Bone marrow (tissue), 2 donors: ENCODE measurements at regions not wholly inside any gene's neighbourhood (a gene's known extent, or its start where the extent isn't known, plus 50 kb on each side); places are given as distances from the start of the nearest gene placed in this dataset.
"Not testable (repeated sequence)": the region's sequence is repeated elsewhere in the genome, so short reads cannot be mapped to it uniquely, and the experiment has no call there.

Experiments used
- DNase-seq, 2 donors: peaks; one replicate each; lab custom pipeline; 2025; lab: John Stamatoyannopoulos, UW

DNA sequence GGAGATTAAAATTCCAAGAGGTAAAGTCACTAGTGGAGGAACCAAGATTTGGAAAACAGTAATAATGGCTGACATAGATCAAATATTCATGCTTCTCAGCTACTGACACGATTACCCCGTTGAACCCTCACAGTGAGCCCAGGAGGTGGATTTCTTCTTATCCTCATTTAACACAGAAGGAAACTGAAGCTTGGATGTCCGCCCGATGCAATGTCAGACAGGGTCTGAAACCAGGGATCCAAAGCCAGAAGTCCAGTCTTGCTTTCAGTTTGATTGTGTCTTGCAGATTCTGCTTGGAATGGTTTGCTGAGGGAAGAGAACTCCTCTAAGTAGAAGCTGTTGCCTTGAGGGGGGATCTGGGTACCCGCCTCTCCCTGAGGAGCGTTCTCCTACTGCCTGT is 404.7 kb downstream of the KCNRG start:
- DNase-seq: no peak

GRCh38 chr13:50420718-50421472 is 405.7 kb downstream of the KCNRG start:
- no peak for DNase-seq

- DNase-seq: no peak
Measured at GRCh38 chr13:50421473-50422130, 406.4 kb downstream of the KCNRG start.

DNA sequence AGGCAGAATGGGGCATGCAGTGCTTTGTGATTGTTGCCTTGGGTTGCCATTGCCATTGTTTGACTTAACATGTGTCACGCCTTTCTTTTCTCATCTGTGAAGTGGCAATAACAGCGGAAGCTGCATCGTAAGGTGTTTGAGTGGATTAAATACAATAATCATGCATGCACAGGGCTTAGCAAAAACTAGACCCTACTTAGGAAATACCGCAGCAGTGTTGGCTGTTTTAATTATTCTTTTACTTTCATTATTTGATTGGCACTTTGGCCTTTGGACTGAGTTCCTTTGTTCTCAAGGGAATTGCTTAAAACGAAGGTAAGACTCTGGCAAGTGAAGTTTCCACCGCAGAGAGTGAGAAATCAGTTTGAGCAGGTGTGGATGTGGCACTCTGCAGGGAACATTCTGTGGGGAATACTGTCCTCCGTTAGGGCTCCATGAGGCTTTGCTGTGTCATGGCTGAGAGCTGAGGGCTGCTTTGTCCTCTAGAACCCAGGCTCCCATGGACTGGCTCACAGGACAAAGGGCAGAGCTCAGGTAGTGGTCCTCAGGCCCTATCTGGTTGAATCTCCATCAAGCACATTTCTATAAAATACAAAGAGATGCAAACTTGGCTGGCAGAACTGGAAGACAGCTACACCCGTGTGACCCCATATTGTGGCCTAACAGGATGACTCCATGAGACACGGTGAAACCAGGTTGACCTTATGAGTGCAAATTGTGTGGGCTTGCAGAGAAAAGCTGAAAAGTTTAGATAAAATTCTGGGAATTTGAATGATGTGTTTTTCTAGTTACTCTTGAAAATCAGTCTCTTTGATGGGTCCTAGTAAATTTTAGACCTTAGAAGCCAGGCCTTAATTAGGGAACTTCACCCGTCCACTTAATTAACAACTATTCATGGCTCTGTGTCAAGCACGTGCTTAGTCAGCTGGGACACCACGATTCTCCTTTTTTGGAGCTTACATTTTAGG is 407.2 kb downstream of the KCNRG start:
- no peak for DNase-seq

- DNase-seq: no peak
Measured at GRCh38 chr13:50424993-50425392, 409.7 kb downstream of the KCNRG start.

GRCh38 chr13:50425772-50426171 is 410.5 kb downstream of the KCNRG start:
- peak in 1 of 2 donors; percentile 19 for DNase-seq

GRCh38 chr13:50426927-50427326 is 411.7 kb downstream of the KCNRG start:
- no peak for DNase-seq

DNA sequence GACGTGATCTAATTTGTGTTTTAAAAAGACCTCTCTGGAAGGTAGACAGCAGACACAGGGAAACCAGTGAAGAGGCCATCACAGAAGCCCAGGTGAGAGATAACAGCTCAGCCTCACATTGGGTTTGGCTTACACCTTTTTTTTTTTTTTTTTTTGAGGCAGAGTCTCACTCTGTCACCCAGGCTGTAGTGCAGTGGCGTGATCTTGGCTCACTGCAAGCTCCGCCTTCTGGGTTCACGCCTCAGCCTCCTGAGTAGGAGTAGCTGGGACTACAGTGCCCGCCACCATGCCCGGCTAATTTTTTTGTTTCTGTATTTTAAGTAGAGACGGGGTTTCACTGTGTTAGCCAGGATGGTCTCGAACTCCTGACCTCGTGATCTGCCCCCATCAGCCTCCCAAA is 412.3 kb downstream of the KCNRG start:
- DNase-seq: not testable (repeated sequence)

DNA sequence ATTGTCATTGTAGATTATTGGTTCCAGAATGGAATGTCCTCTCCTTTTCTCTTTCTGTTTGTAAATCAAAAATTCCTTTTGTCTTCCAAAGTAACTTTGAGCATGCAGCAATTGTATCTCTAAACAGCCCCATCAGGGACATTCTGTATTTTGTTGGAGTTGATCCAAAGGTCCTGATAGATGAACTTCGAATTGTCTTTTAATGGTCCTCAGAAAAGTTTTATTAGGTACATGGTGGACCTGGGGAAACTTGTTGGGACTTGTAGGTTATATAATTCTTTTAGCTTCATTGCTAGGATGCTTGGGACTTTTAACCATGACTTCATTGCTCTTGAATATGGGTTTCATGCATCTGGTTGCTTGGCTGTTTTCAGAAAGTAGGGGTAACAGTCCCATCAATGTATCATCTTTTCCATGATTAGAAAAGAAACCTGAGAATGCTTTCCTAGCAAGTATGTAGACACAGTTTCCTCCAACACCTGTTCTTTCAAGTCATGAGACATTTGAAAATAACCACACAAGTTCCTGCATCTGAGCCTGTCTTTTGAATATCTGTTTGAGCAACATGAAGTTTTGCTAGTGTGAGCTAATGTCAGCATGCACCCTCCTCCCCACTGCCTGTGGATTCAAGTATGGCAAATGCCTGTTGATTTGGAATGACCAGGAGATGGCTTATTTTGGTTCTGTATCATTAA is 413.1 kb downstream of the KCNRG start:
- no peak for DNase-seq

GRCh38 chr13:50435011-50435410 is 408.5 kb downstream of the DLEU7 start:
- DNase-seq: no peak

DNA sequence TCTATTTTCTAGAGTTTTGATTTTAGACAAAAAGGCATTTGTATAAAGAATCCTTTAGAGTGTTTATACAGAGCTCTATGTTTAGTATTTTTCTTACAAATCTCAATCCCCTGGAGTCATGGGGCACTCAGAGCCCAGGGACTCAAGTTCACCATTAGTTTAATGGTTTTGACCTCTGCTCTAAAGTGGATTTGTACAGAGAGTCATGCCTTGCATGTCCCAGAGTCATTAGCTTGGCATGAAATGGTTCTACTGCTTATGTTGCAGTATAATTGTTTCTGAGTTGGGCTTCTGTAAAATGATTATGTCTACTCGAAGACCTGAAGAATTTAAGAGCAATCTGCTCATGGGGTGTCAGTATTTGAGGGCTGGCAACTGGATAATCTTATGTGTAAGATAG is 406.2 kb downstream of the DLEU7 start:
- no peak for DNase-seq

- no peak for DNase-seq
Measured at GRCh38 chr13:50438351-50438750, 405.1 kb downstream of the DLEU7 start.

DNA sequence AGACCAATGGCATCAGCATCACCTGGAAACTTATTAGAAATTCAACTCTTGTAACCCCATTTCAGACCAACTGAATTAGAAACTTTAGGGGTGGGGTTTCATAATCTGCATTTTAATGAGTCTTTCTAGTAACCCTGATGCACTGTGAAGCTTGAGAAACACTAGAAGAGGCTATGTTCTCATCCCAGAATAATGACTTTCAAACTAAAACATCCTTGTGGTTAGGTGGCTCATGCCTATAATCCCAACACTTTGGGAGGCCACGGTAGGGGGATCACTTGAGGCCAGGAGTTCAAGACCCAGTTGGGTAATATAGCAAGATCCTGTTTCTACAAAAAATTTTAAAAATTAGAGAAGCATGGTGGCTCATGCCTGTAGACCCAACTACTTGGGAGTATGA is 402.4 kb downstream of the DLEU7 start:
- DNase-seq: no peak

DNA sequence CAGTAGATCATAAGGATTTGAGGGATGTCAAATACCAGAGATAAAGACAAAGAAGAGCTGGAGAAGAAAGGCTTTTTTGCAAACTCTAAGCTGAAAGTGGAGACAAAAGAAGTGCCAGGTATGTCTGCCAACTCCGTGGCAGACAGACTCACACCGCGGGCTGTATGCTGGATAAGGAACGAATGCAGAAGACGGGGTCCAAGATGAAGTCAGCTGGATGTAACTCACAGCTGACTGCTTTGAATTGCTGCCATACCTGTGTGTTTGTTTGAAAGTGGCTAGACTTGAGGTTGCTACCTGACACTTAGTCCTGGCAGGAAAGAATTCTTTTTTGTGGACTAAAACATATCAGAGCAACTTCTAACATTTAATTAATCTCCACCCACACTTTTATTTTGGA is 398.8 kb downstream of the DLEU7 start:
- DNase-seq: no peak

DNA sequence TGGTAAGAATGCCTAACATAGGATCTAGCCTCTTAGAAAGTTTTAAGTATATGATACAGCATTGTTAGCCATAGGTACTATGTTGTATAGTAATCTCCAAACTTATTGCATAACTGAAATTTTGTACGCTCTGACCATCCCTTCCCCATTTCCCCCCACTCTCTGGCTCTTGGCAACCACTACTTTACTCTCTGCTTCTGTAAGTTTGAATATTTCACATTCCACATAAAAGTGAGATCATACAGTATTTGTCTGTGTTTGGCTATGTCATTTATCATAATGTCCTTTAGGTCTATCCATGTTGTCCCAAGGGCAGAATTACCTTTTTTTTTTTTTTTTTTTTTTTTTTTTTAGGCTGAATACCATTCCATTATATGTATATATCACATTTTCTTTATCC is 396.9 kb downstream of the DLEU7 start:
- DNase-seq: no peak

- no peak for DNase-seq
Measured at GRCh38 chr13:50448535-50448998, 394.9 kb downstream of the DLEU7 start.

- no peak for DNase-seq
Measured at GRCh38 chr13:50449465-50449864, 394.0 kb downstream of the DLEU7 start.

- DNase-seq: no peak
Measured at GRCh38 chr13:50450279-50450678, 393.2 kb downstream of the DLEU7 start.

- no peak for DNase-seq
Measured at GRCh38 chr13:50451609-50452008, 391.9 kb downstream of the DLEU7 start.

DNA sequence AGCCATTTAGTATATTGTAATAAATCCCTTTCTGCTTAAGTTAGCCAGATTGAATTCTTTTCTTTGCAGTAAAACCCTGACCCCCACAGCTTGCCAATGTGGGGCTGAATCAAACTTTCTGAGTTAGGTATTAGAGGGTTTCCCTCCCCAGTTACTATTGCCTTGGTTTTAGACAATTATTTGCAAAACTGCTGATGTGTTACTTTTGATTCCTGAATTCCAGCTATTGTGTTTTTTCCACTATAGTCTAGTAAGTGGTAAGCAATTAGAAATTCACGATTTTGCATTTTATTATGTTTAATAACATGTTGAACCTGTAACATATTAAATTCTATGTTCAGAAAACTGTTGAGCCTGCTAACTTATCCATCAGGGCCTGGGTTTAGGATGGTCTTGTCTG is 391.5 kb downstream of the DLEU7 start:
- DNase-seq: no peak

GRCh38 chr13:50452756-50453155 is 390.7 kb downstream of the DLEU7 start:
- no peak for DNase-seq

- DNase-seq: no peak
Measured at GRCh38 chr13:50453188-50453587, 390.3 kb downstream of the DLEU7 start.
